Tibial nerve (tissue), 4 donors: ENCODE measurements at regions not wholly inside any gene's neighbourhood (a gene's known extent, or its start where the extent isn't known, plus 50 kb on each side); places are given as distances from the start of the nearest gene placed in this dataset.

Experiments
- DNase-seq, 2 donors: peaks; one replicate each; pipeline ENCODE4 v3.0.0-alpha.2; 2019; ENCODE audit warnings: low spot score in 2 of 2
- H3K27ac ChIP-seq, 4 donors: fragments of 200-600 bp; sonication (generic) in 3 of 4; one replicate each; pipeline ENCODE4 v1.5.1; 2017 to 2019; ENCODE audit warnings: mild to moderate bottlenecking in 1 of 4
- H3K27me3 ChIP-seq, 2 donors: fragments of 200-600 bp; sonication (generic) in 1 of 2; one replicate each; pipeline versions ENCODE4 v1.5.1 to v1.6.0; 2017 to 2019
- H3K36me3 ChIP-seq, 3 donors: fragments of 200-600 bp; sonication (generic); one replicate each; pipeline ENCODE4 v1.5.1; 2018 to 2019
- H3K4me1 ChIP-seq, 4 donors: fragments of 200-600 bp; sonication (generic) in 3 of 4; one replicate each; pipeline ENCODE4 v1.5.1; 2017 to 2019
- H3K4me3 ChIP-seq, 4 donors: fragments of 200-600 bp; sonication (generic) in 3 of 4; one replicate each; pipeline ENCODE4 v1.5.1; 2017 to 2019; ENCODE audit warnings: mild to moderate bottlenecking in 1 of 4, moderate library complexity in 1 of 4
- H3K9me3 ChIP-seq, 4 donors: fragments of 200-600 bp; sonication (generic) in 3 of 4; one replicate each; pipeline ENCODE4 v1.5.1; 2017 to 2019
- CTCF ChIP-seq, 5 experiments: fragments of 200-600 bp in 3 of 5; fragments of 450-650 bp in 2 of 5; sonication (generic) in 3 of 5; IDR thresholded peaks; one replicate each; pipeline ENCODE4 v1.5.1; 2016 to 2019; ENCODE audit warnings: antibody characterized with exemption in 5 of 5, mild to moderate bottlenecking in 3 of 5, moderate library complexity in 2 of 5
- EP300 ChIP-seq, 2 donors: sonication (generic); formaldehyde crosslinking; IDR thresholded peaks; one replicate each; pipeline ENCODE4 v1.6.1; 2017; ENCODE audit warnings: antibody characterized with exemption in 2 of 2, mild to moderate bottlenecking in 1 of 2
- POLR2A ChIP-seq, 2 donors: fragments of 450-650 bp; IDR thresholded peaks; one replicate each; pipeline ENCODE4 v1.6.1; 2017; ENCODE audit warnings: antibody characterized with exemption in 2 of 2, mild to moderate bottlenecking in 2 of 2, moderate library complexity in 2 of 2
- WGBS, 2 donors: methylation state at CpG; one replicate each; pipeline ENCODE4 v1.1.5; 2018; 5-methylcytosine and 5-hydroxymethylcytosine counted together

DNA sequence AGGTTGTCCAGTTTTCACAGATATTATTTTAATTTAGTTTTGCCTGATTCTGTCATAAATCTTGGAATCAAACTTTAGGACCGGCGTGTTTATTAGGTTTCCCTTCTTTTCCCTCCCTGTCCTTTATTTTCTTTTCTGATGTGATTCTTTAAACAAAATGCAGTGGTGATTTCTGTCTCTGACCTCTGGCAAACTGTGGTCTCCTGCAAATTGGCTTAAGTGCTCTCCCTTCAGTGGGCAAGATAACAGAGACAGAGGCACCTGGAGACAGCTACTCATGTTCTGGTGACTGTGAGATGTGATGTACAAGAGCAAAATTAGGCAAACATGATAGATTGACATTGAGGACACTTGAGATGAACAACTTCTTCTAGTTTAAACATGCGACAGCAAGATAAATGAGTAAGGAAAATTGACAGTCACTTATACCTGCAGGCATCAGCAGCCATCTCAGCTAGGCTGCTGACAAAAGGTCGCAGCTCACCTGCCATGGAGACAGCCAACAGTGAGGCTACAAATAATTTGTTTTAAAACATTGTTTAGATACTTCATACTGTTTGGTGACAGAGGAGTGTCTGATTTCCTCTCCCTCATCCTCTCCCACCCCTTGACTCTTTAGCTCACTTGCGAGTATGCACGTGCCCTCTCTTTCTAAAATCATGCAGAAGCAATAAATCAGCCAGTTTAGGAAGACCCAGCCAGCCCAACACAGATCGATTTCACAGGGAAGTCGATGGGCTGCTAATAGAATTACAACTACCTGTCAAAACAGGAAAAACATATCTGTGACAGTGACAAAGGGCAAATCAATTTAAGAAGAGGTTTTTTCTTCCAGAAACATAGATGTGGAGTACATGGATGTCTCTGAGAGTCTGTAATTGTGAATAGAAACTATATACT lies 63.4 kb upstream of the MAP3K7 start:
- TF ChIP-seq POLR2A (IDR thresholded peaks at IDR 0.05), result no peak
- TF ChIP-seq EP300 (IDR thresholded peaks at IDR 0.05), result no peak
- no peak for TF ChIP-seq CTCF (IDR thresholded peaks at IDR 0.05)
- no peaks in the 10 kb centered on the region for H3K36me3 ChIP-seq
- no peaks in the 10 kb centered on the region for H3K27me3 ChIP-seq
- no peak for DNase-seq
- H3K9me3 ChIP-seq, result no peaks in the 10 kb centered on the region
- no peak overlapping the region for H3K4me3 ChIP-seq
- WGBS, 2 donors, result 58 to 69% methylated on average over 8 of the region's 8 CpGs
- H3K4me1 ChIP-seq, result no peaks in the 10 kb centered on the region
- no peak overlapping the region for H3K27ac ChIP-seq

GRCh38 chr6:90648873-90649272 lies 62.0 kb upstream of the MAP3K7 start:
- DNase-seq, result no peak
- Histone ChIP-seq H3K4me3 (no peak overlapping the region), H3K9me3 (no peaks in the 10 kb centered on the region), H3K4me1 (no peaks in the 10 kb centered on the region), H3K27me3 (no peaks in the 10 kb centered on the region), H3K36me3 (no peaks in the 10 kb centered on the region), H3K27ac (no peak overlapping the region)
- no peak for TF ChIP-seq POLR2A (IDR thresholded peaks at IDR 0.05)
- WGBS, 2 donors, result 90 to 100% methylated on average over 1 of the region's 1 CpG

DNA sequence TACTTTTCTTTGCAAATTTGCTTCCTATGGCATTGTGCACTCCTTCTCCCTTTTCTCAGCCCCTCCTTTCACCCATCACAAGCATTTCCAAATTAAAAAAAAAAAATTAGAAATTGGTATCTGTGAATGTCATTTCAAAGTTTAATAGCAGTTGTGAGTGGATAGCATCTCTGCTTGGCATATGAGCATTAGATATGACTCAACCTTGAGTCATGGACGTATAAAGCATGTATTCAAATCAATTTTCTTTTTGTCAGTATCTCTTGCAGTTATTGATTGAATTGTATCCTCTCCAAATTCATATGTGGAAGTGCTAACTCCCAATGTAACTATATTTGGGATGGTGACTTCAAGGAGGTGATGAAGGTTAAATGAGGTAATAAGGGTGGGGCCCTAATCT lies 60.1 kb upstream of the MAP3K7 start:
- Histone ChIP-seq H3K4me1 (no peaks in the 10 kb centered on the region), H3K4me3 (no peak overlapping the region), H3K27ac (no peak overlapping the region), H3K27me3 (no peaks in the 10 kb centered on the region), H3K36me3 (no peaks in the 10 kb centered on the region), H3K9me3 (no peaks in the 10 kb centered on the region)
- WGBS, 2 donors, result 82 to 85% methylated on average over 1 of the region's 1 CpG
- TF ChIP-seq EP300 (IDR thresholded peaks at IDR 0.05), result no peak
- no peak for TF ChIP-seq CTCF (IDR thresholded peaks at IDR 0.05)
- TF ChIP-seq POLR2A (IDR thresholded peaks at IDR 0.05), result no peak
- DNase-seq, result no peak

DNA sequence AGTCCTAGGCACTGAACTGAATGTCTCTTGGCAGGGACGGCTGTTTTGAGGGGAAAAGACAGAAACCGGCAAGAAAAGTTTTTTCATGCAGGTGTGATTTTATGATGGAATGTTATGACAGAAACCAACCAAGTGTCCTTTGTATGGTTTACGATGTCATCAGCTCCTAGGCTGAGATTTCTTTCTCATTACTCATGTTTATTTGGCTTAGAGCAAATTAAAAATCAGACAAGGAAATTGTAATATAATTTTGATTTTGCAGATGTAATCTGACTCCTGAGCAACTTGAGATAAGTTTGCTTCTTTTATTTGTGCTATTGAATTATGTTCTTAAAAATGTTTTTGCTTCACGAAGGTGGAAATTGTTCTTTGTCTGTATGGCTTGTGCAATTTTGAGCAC lies 58.8 kb upstream of the MAP3K7 start:
- no peak for DNase-seq
- WGBS, 2 donors, result 56 to 64% methylated on average over 4 of the region's 4 CpGs
- Histone ChIP-seq H3K9me3 (no peaks in the 10 kb centered on the region), H3K4me1 (no peaks in the 10 kb centered on the region), H3K36me3 (no peaks in the 10 kb centered on the region), H3K4me3 (no peak overlapping the region), H3K27me3 (no peaks in the 10 kb centered on the region), H3K27ac (no peak overlapping the region)
- TF ChIP-seq CTCF (IDR thresholded peaks at IDR 0.05), result no peak
- no peak for TF ChIP-seq POLR2A (IDR thresholded peaks at IDR 0.05)
- no peak for TF ChIP-seq EP300 (IDR thresholded peaks at IDR 0.05)

GRCh38 chr6:90644492-90644891 lies 57.6 kb upstream of the MAP3K7 start:
- Histone ChIP-seq H3K36me3 (no peaks in the 10 kb centered on the region), H3K9me3 (no peaks in the 10 kb centered on the region), H3K27me3 (no peaks in the 10 kb centered on the region), H3K4me3 (no peak overlapping the region), H3K4me1 (no peaks in the 10 kb centered on the region), H3K27ac (no peak overlapping the region)
- no peak for TF ChIP-seq POLR2A (IDR thresholded peaks at IDR 0.05)
- TF ChIP-seq EP300 (IDR thresholded peaks at IDR 0.05), result no peak
- no peak for TF ChIP-seq CTCF (IDR thresholded peaks at IDR 0.05)
- WGBS, 2 donors, result 53 to 55% methylated on average over 2 of the region's 2 CpGs
- no peak for DNase-seq
